GM21381 (cell line): ENCODE measurements at regions not wholly inside any gene's neighbourhood (a gene's known extent, or its start where the extent isn't known, plus 50 kb on each side); places are given as distances from the start of the nearest gene placed in this dataset.

ENCODE experiments used
- ATAC-seq: cut with Tn5 transposase; IDR thresholded peaks from one replicate; pipeline ENCODE4 v1.9.1; 2021; ENCODE audit warnings: mild to moderate bottlenecking, moderate library complexity; ENCODE audit not compliant: unreplicated experiment

DNA sequence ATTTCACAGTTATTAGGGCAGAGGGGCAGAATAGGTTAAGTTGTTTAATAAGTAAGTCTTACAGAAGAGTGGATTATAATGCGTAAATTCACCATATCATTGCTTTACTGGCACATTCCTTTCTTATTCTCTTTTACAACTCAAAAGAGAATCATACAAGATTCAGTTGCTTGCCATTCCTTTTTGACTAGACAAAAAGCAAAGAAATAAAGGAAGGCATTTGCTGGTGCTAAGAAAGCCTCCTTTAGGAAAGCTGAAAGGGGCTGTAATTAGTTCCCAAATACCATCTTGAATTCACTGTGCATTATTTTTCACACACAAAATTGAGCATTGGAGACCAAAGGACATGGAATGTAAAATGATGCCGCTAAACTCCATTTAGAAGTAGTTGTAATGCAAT is 499.3 kb downstream of the NXPH1 start:
- ATAC-seq = no peak

DNA sequence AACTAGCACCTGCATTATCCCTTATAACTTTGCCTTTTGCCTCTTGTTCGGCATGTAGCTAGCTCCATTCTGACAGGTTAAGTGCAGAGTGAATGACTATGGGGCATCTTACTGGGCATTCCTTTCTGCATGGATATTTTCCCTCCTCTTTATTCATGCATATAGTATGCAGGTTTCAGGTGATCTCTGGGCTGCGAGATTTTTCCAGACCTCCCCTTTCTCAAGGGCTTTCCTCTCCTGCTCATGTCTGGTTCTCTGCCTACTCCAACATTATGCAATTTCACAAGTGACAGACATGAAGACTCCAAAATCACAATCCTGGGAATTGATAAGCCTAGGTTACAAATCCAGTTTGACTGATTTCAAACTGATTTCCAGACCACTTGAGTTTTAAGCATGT is 503.8 kb downstream of the NXPH1 start:
- no peak for ATAC-seq

DNA sequence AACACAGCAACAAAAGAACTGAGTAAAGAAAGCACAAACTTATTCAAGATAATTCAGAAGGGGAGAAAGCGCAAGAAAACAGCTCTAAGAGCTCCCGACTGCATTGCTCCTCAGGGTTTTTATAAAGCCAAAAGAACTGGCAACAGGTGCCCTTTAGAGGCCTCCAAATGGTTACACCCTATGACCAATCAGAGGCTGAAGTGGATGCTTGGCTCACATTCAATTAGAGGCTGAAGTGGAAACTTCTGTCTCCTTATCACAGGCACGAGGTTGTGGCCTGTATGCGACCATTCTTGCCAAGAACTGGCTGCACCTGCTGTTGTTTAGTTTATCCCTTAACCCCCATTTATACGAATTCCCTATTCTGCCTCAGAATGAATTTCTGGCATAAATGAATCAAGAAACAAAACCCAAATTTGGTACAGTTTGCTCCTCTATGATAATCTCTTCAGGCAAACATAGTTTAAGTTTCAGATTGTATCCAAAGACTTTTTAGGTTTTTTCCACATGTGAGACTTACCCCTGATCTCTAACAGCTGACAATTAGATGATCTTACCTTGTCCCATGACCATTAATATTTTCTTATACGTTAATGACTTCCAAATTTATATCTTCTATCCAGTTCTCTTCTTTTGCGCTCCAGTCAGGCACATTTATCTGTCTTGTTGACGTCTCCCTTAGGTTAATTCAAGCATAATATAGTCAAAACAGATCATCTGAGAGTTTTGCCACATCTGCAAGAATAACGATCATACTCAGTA is 504.8 kb downstream of the NXPH1 start:
- no peak for ATAC-seq

DNA sequence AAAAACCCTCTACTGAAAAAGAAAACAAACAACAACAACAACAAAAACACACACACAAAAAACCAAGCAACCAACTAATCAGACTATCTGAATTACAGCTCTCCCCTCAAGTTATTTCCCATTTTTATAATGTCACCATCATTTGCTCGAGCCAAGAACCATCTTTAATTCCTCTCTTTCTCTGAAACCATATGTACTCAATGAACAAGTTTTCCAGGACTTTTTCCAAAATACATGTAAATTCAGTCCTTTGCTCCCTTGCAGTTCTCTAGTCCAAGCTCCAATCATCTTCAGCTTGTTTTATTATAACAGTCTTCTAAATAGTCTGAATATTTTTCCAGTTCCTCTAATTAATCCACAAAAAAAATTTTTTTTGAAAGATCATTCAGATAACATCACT is 506.0 kb downstream of the NXPH1 start:
- ATAC-seq = no peak

DNA sequence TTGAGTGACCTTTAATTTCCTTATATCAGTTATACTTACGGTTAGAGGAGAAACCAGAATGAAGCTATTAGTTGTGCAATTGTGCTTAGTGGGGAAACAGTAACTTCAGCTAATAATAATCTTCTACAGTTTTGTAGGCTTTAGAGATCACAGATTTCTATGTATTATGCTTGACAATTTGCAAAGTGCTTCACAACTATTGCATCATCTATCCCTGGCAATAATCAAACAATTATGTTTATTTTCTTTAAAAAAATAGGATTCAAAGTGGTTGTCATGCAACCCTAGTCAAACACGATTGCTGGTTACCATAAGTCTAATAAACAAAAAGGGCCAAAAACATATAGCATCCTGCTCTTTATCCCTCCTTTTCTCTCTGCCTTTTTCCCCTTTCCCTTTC is 530.3 kb downstream of the NXPH1 start:
- no peak for ATAC-seq

DNA sequence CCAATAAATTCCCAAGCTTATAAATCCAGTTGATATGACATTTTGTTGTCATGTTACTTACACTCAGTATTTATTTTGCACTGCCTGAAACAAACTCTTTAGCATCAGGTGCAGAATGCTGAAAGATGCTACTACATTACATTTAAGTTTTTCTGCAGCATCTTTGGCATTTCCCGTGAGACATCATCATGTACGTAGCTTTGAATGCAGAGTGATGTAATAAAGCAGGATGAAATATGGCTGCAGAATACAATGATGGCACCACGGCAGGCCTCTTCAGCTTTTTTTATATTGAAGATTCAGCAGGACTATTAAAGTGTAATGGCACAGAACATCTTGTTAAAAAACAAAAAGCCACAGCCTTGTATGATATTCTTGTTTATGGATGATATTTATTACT is 531.8 kb downstream of the NXPH1 start:
- ATAC-seq = no peak

DNA sequence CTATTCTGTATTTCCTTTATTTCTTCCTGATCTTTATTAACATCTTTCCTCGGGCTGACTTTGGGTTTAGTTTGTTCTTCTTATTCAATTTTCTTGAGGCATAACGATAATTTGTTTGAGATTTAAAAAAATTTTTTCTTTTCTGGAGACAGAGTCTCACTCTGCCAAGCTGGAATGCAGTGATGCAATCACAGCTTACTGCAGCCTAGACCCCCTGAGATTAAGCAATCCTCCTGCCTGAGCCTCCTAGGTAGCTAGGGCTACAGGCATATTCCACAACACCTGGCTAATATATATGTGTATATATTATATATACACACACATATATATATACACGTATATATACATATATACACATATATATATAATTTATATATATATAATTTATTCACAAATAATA is 540.2 kb downstream of the NXPH1 start:
- ATAC-seq = no peak

DNA sequence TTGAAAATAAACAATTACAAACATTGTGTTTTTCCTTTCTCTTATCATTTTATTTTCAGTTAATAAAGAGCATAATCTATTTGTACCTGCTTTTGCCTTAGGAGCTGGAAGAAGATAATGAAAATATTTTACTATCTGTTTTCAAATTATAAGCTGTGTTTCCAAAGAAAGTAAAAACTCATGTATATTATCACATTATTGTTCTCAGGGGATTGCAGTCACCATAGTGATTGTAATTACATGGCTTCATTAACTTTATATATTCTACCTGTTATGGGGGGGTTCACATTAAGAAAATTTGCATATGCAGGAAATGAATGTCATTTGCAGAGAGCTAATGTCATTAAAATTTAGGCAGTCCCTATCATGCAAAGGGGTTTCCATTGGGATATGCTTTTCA is 542.3 kb downstream of the NXPH1 start:
- no peak for ATAC-seq

DNA sequence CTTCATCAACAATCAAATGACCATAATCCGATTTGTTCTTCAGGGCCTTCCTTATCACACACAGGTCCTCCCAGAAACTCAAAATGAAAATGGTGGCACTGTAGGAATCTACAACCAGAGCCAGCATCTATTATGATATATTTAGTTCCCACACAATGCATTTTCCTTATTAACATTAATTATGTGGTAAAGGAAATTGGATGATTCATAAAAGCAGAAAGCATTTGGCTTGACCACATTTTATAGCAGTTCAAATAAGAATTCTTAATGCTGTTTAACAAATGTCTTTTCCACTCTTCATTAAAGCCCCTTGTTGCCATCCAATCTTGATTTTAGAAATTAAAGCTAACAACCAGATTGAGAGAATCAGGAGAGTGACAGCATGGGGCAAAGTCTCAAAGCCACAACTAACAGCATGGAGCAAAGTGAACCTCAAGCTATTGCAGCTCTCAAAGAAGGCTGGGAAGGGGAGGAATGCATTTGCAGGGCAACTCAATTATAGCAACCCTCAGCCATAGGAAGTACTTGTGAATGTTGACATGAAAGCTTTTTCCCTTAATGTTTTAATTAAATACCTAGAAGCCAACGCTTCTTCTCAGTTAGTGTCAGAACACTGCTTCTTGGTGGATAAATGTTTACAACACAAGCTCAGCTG is 549.1 kb downstream of the NXPH1 start:
- no peak for ATAC-seq

DNA sequence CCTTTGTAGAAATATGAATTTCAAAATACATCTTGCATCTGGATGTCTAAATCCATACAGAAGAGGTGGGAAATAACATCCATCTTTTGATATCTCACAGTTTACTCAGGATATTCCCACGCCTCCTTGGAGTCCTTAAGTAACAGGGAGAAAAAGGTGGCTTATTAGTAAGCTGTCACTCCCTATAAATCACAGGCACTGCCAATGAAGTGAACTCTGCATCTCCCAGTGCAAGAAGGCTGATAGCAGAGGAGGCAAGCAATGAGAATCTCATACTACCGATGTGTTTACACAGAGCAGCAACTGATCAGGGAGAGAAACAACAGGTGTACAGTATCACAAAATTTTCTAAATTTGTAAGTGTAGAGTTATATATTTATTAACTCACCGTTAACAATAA is 551.8 kb downstream of the NXPH1 start:
- ATAC-seq = no peak

DNA sequence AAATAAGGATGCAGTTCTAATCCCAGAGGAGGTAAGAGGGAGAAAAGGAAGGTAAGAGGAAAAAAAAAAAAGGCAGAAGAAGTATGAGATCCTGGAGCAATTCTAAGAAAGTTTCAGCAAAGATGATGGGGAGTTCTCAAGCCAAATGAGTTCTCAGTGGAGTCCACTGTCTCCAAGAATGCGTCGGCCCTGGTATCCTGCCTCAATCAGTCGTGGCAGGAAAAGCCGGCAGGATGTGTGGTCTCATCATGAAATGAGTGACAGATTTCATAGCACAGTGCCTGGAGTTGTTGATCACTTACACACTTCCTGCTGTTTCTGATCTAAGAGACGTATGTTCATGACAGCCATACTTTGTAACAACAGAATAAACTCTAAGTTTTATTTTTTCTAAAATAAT is 554.9 kb downstream of the NXPH1 start:
- no peak for ATAC-seq

DNA sequence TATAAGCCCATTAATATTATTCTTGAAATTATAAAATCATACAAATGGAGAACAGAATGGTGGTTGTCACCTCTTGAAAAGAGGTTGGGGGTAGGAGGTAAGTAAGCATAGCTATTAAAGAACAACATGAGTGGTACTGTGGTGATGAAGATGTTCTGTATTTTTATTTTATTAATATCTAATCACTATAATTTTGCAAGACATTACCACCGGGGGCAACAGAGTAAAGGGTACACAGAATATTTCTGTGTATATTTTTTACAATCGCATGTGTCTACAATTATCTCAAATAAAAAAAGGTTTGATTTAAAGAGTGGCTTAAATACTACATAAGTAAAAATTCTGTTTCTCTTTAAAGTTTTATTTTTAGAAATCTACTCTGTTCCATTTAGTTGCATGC is 557.8 kb downstream of the NXPH1 start:
- ATAC-seq = no peak

DNA sequence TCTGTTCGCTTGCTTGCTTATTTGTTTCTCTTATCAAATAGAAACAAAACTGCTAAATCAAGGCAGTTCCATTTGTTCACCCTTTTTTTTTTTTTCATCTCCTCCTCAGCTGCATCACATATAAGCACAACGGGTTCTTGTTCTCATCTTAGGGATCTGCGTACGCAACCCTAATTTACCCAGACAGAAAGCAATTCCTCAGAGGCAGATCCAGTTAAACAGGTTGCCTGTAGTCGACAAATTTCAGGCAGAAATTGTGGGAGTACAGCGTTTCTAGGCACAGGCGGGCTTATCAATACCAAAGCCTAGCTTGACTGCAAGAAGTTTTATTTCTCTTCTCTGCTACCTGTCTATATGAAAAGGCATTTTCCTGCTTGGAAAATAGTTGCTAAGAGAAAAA is 565.4 kb downstream of the NXPH1 start:
- ATAC-seq = no peak

DNA sequence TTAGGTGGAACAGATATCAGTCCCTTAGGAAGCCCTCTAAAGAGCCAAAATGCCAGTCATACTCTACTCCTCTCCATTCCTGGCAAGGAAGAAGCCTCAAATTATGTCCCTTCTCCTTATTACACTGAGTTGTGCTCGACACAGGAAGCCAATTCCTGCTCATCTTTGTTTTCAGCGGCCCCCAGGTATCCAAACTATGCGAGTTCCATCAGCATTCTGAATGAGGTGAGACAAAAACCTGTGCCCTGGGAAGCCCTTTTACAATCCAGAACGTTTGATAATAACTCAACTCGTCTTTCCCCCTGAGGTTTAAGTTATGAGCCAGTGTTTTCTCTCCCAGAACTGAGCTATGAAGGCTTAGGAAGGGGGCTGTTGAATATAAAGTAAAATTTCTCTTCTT is 580.5 kb downstream of the NXPH1 start:
- ATAC-seq = no peak

DNA sequence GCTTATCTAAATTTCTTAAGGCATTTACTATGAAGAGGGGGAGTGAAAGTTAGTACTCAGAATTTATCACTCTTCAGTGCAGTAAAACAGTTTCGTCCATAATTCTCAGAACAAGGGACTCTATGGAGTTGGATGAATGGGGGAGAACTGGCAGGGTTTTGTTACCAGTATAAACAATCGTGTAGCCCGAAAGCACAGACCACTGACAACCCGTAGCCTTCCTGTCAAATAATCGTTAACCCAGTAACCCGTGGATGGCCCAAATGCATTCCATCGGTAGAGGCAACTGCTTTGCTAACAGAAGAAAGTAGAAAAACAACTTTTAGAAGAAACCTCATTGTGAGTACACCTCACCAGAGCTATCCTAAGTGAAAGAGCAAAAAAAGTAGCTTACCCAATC is 583.9 kb downstream of the NXPH1 start:
- ATAC-seq = no peak

DNA sequence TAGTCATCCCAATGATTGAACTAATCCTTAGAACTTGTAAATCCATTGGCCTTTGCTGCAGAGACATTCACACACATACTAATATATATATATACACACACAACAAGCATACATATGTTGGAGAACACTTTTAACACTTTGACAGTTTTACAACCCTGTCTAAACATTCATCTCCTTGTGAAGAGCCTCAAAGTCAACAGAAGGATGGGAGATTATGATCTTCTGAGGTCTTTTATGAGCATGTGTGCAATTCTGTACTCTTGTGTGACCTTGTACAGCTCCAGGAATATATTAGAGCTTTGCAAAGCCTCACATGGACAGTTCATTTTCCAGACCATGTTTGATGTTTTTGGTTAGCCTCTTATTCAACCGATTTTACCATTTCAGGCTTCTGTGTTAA is 589.0 kb downstream of the NXPH1 start:
- ATAC-seq = no peak

DNA sequence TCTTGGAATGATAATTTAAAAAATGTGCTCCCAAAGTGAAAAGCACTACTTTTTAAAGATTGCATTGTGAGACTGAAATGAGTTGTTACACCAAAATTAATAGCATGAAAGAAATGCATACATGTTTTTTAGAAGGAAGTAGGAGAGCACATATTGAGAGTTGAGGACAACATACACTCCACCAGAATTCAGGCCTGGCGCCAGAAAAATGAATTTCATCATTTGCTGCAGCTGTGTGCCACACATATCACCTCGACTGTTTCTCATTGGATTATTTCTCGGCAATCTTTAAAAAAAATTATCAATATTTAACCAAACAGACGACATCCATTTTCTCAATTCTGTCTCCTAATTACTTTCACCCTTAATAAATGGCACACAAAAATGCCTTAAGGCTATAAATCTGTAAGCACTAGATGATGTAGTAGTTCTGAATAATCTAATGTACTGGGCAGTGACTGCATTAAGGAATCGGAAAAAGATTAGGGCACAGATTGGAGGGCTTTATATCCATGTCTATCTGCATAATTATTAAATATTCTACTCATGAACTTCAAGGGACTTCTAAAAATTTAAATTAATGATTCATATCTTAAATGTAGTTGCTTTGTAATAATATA is 590.4 kb downstream of the NXPH1 start:
- ATAC-seq = no peak

DNA sequence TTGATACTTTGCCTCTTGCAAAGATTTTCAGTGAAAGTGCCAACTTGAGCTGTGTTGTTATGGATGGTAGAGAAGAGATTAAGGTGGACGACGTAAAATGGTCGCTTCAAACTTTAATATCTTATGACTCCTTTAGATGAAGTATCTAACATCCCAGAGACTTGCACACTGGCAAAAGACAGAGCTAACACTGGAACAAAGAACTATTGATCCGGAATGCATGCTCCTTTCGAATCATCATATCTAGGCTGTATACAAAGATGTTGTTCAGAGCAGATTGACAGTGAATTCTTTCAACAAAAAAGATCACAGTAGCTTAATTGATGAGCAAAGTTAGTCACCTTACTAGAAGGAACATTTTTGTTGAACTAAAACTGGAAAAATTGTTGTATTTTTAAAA is 592.7 kb downstream of the NXPH1 start:
- no peak for ATAC-seq

DNA sequence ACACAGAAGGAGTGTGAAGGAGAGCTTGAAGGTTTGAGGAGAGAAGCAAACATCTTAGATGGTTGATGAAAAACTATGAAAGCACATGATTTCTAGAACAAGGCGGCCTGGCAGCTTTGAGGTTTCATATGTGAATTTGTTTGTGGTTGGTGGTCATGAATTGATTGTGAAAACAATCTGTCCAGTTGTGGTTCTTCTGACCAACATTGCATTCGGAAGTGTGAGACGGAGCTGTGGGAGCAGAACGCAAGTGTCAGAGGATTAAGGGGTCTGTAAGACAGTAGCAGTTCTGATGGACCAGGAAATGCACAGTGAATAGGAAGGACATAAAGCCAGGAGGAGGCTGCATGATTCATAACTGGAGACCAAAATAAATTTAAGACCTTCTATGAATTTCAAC is 594.6 kb downstream of the NXPH1 start:
- no peak for ATAC-seq

DNA sequence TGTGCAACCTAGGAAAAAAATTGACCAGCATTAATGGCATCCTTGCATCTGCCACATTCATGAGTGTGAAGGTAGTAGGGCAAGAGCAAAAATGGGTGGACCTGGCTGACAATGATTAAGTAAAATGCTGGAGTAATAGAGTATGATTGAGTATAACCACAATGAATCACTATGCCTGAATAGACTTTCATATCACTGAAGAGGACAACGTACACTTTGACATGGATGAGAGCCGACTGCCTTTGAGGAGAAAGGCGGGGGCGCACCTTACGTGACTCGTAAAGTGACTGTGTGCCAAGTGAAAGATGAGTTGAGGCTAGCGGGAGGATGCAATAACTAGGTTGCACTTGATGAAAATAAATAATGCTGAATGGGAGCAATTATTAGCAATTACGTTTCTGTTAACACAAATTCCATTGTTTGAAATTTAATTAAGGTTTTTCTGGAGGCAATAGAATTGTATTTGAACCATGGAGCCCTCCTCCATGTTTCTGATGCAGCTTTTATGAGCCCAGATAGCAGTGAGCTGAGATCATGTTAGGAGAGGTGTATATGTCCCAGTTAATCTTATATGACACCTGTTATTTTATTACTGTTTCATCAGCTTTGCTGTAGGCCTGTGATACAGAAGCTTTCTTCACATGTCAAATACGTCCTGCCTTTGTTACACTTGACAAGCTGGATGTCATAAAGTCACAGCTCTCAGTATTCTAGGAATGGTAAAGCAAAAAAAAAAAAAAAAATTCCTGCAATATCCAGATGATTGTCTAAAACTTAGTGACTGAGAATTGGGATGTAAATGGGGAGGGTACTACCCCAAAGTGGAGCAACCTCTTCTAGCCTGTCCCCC is 596.5 kb downstream of the NXPH1 start:
- no peak for ATAC-seq

DNA sequence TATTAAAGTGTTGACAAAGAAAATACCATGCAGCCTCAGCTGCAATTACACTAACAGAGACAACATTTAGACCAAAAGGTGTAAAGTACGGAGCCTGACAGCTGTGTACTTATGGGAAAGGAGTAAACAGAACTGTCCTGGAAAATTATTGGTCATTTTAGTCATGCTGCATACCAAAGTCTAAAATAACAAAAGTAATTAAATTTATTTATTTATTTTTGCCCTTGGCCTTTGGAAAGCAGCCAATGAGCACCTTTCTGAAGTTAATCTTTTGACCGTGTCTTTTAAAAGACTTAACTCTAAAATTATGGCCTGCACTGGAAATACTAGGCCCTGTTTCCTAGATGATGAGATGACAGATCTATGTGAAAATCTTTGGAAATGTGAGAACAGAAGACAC is 597.6 kb downstream of the NXPH1 start:
- ATAC-seq = no peak

DNA sequence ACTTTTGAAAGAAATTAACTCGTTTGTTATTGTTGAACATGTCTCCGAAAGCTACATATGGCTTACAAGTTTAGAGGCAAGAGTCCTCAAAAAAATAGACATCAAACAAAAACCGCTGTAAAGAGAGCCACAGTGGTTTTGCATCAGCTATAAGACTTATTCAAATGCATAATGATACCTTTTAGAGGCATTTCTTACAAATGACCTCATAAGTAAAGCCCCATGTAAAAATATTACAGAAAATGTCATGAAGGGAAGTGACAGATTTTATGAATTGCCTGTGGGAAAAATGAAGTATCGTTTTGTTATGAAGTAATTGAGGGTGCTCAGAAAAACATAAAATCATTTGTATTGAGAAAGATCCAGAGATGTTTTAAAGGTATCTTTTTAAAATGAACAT is 598.0 kb downstream of the NXPH1 start:
- no peak for ATAC-seq
